ENCODE measurements at regions not wholly inside any gene's neighbourhood (a gene's known extent, or its start where the extent isn't known, plus 50 kb on each side); places are given as distances from the start of the nearest gene placed in this dataset.

GRCh38 chr10:31131251-31131650, 99.6 kb upstream of the ZNF438 start:
- Histone ChIP-seq H3K79me2 (ENCODE audit: control insufficient read depth, insufficient read depth, low read length) (no peaks in the 10 kb centered on the region), H2AFZ (ENCODE audit: low read depth, low read length) (no peak overlapping the region), H3K4me1 (ENCODE audit: control insufficient read depth, extremely low read depth, insufficient read depth, low read length) (peaks cover 21% of the 10 kb centered on the region), H4K20me1 (replicated peaks; ENCODE audit: control insufficient read depth, extremely low read depth, insufficient read depth, low read length) (no peaks in the 10 kb centered on the region), H3K4me2 (ENCODE audit: insufficient read depth, low read length) (no peak overlapping the region), H3K9me1 (replicated peaks; ENCODE audit: control insufficient read depth, extremely low read depth, insufficient read depth, low read length) (no peaks in the 10 kb centered on the region), H3K9me3 (replicated peaks; ENCODE audit: control insufficient read depth, insufficient read depth, low read length) (no peaks in the 10 kb centered on the region), H3K9ac (replicated peaks; ENCODE audit: extremely low read depth, insufficient read depth, low read length) (no peak overlapping the region), H3K36me3 (ENCODE audit: control insufficient read depth in 2 of 2, extremely low read depth in 1 of 2, insufficient read depth in 2 of 2, low read length in 2 of 2) (no peaks in the 10 kb centered on the region), H3K4me3 (replicated peaks in 1 of 3; ENCODE audit: insufficient read depth in 1 of 3, low read depth in 1 of 3, low read length in 3 of 3) (no peak overlapping the region), H3K27me3 (ENCODE audit: control insufficient read depth in 2 of 2, insufficient read depth in 2 of 2, low read length in 2 of 2) (no peaks in the 10 kb centered on the region), H3K27ac (ENCODE audit: insufficient read depth, low read depth, low read length) (no peak overlapping the region)
- DNase-seq (ENCODE audit: low read depth, low spot score) (no peak), FAIRE-seq (no peak)
- intact Hi-C loops (cut with micrococcal nuclease) = loop anchor here (5.0 to 10.0 kb wide), 2 partner anchors 49 to 126 kb away; no protein-coding TSS in a partner anchor
- TF ChIP-seq CTCF (IDR thresholded peaks at IDR 0.05; ENCODE audit: extremely low read depth in 1 of 2, insufficient read depth in 1 of 2, low read depth in 1 of 2, low read length in 2 of 2) = no peak
- TF ChIP-seq EZH2 (IDR thresholded peaks at IDR 0.05; ENCODE audit: borderline replicate concordance, low read depth, low read length, severe bottlenecking) = no peak
- TF ChIP-seq POLR2A (IDR thresholded peaks at IDR 0.05; ENCODE audit: low read depth, low read length) = no peak
- no peak for TF ChIP-seq GATA2 (IDR thresholded peaks at IDR 0.05; ENCODE audit: insufficient read depth, insufficient read length, low read depth, low read length)
- no peak for TF ChIP-seq POLR2AphosphoS5 (IDR thresholded peaks at IDR 0.05; ENCODE audit: insufficient read depth, low read depth, low read length)
- no peak for TF ChIP-seq JUN (IDR thresholded peaks at IDR 0.05; ENCODE audit: borderline replicate concordance, insufficient read depth, insufficient read length, low read depth)
- TF ChIP-seq MAX (IDR thresholded peaks at IDR 0.05; ENCODE audit: insufficient read depth, insufficient read length) = no peak
- no peak for TF ChIP-seq MYC (IDR thresholded peaks at IDR 0.05; ENCODE audit: low read depth, low read length)
- TF ChIP-seq FOS (IDR thresholded peaks at IDR 0.05; ENCODE audit: borderline replicate concordance, insufficient read depth, low read length) = no peak
- no TSS peak for BruUV-seq (replicated peaks)
- ChIA-PET POLR2A (interaction anchor here (0.5 kb wide), 1 partner anchor 57 kb away, joined by 3 read pairs; no protein-coding TSS in a partner anchor), CTCF (interaction anchor here (0.7 to 1.7 kb wide), 4 partner anchors 10 to 137 kb away, joined by 3 to 5 read pairs (median 4); no protein-coding TSS in a partner anchor)
- dilution Hi-C loops (cut with MboI; ENCODE audit: extremely low pct_ligation_motif_present, low sequenced_read_pairs) = no loop called here
